Mesenchymal stem cell (in vitro differentiated cells and primary cell): ENCODE measurements at regions not wholly inside any gene's neighbourhood (a gene's known extent, or its start where the extent isn't known, plus 50 kb on each side); places are given as distances from the start of the nearest gene placed in this dataset.

Experiments used
- DNase-seq: peaks from one replicate; pipeline ENCODE4 v3.0.0-alpha.2; 2013
- H2AFZ ChIP-seq: one replicate; pipeline ENCODE4 v1.6.1; 2013; ENCODE audit warnings: low read depth, mild to moderate bottlenecking, control low read depth, inconsistent platforms, low read length, moderate library complexity
- H2AK5ac ChIP-seq: 2 replicates; pipeline ENCODE4 v1.6.1; 2013; ENCODE audit warnings: low read length, moderate library complexity, mild to moderate bottlenecking, inconsistent platforms; ENCODE audit not compliant: severe bottlenecking
- H2BK120ac ChIP-seq: one replicate; pipeline ENCODE4 v1.6.1; 2013; ENCODE audit warnings: low read depth, mild to moderate bottlenecking, inconsistent platforms, low read length, moderate library complexity
- H2BK12ac ChIP-seq, 2 experiments: one replicate each; pipeline ENCODE4 v1.6.1; 2013; ENCODE audit warnings: inconsistent platforms in 2 of 2, low read length in 2 of 2, mild to moderate bottlenecking in 2 of 2, moderate library complexity in 2 of 2, control low read depth in 1 of 2
- H2BK15ac ChIP-seq: one replicate; pipeline ENCODE4 v1.6.1; 2013; ENCODE audit warnings: mild to moderate bottlenecking, low read depth, inconsistent platforms; ENCODE audit not compliant: poor library complexity, severe bottlenecking
- H2BK5ac ChIP-seq: 2 replicates; pipeline ENCODE4 v1.6.1; 2013; ENCODE audit warnings: low read depth, mild to moderate bottlenecking, low read length, control low read depth, inconsistent platforms; ENCODE audit not compliant: poor library complexity, severe bottlenecking
- H3K14ac ChIP-seq, 2 experiments: one replicate each; pipeline ENCODE4 v1.6.1; 2013; ENCODE audit warnings: inconsistent platforms in 2 of 2, low read length in 2 of 2, control low read depth in 1 of 2, mild to moderate bottlenecking in 1 of 2, moderate library complexity in 1 of 2
- H3K18ac ChIP-seq, 2 experiments: one replicate each; pipeline ENCODE4 v1.6.1; 2013; ENCODE audit warnings: inconsistent platforms in 2 of 2, low read length in 2 of 2, control low read depth in 1 of 2, low read depth in 1 of 2, mild to moderate bottlenecking in 1 of 2
- H3K23ac ChIP-seq, 2 experiments: one replicate each; pipeline ENCODE4 v1.6.1; 2013; ENCODE audit warnings: inconsistent platforms in 2 of 2, low read length in 2 of 2, mild to moderate bottlenecking in 2 of 2, moderate library complexity in 2 of 2, control low read depth in 1 of 2
- H3K27ac ChIP-seq: 2 replicates; pipeline ENCODE4 v1.5.1; 2013; ENCODE audit warnings: mild to moderate bottlenecking, moderate library complexity, low read length, control low read depth, inconsistent platforms; ENCODE audit not compliant: poor library complexity, severe bottlenecking
- H3K27me3 ChIP-seq, 2 experiments: 2 replicates each; pipeline versions ENCODE4 v1.6.1 to v1.7.0; 2013; ENCODE audit warnings: low read length in 2 of 2, mild to moderate bottlenecking in 2 of 2, moderate library complexity in 2 of 2, control low read depth in 1 of 2, inconsistent platforms in 1 of 2; ENCODE audit not compliant: control insufficient read depth in 1 of 2, insufficient read depth in 1 of 2
- H3K36me3 ChIP-seq, 2 experiments: 2 replicates each; pipeline versions ENCODE4 v1.6.1 to v1.7.0; 2013; ENCODE audit warnings: low read length in 2 of 2, control low read depth in 1 of 2, inconsistent platforms in 1 of 2, low read depth in 1 of 2, mild to moderate bottlenecking in 1 of 2; ENCODE audit not compliant: insufficient read depth in 2 of 2, control insufficient read depth in 1 of 2
- H3K4ac ChIP-seq, 2 experiments: one replicate each; pipeline ENCODE4 v1.6.1; 2013; ENCODE audit warnings: inconsistent platforms in 2 of 2, low read length in 2 of 2, mild to moderate bottlenecking in 2 of 2, moderate library complexity in 2 of 2, control low read depth in 1 of 2, low read depth in 1 of 2
- H3K4me1 ChIP-seq: 2 replicates; pipeline ENCODE4 v1.6.1; 2013; ENCODE audit warnings: low read depth, low read length, control low read depth; ENCODE audit not compliant: control insufficient read depth, insufficient read depth
- H3K4me2 ChIP-seq: 2 replicates; pipeline ENCODE4 v1.6.1; 2013; ENCODE audit warnings: low read length, mild to moderate bottlenecking, inconsistent platforms; ENCODE audit not compliant: poor library complexity, severe bottlenecking
- H3K4me3 ChIP-seq, 2 experiments: 2 replicates each; pipeline versions ENCODE4 v1.5.1 to v1.7.0; 2013; ENCODE audit warnings: low read length in 2 of 2, mild to moderate bottlenecking in 2 of 2, control low read depth in 1 of 2, low read depth in 1 of 2; ENCODE audit not compliant: insufficient read depth in 1 of 2
- H3K79me1 ChIP-seq: replicated peaks from 2 replicates; pipeline ENCODE4 v1.6.1; 2013; ENCODE audit warnings: mild to moderate bottlenecking, control low read depth, low read length, inconsistent platforms; ENCODE audit not compliant: poor library complexity, severe bottlenecking
- H3K9ac ChIP-seq: 2 replicates; pipeline ENCODE4 v1.7.0; 2013; ENCODE audit warnings: mild to moderate bottlenecking, low read length, moderate library complexity
- H3K9me3 ChIP-seq: 2 replicates; pipeline ENCODE4 v1.7.0; 2013; ENCODE audit warnings: mild to moderate bottlenecking, low read length; ENCODE audit not compliant: control insufficient read depth
- H4K8ac ChIP-seq: one replicate; pipeline ENCODE4 v1.6.1; 2013; ENCODE audit warnings: inconsistent platforms, mild to moderate bottlenecking, low read length, moderate library complexity
- H4K91ac ChIP-seq: one replicate; pipeline ENCODE4 v1.6.1; 2013; ENCODE audit warnings: mild to moderate bottlenecking, low read length, inconsistent platforms
- WGBS: methylation state at CpG from one replicate; pipeline ENCODE4 v1.1.7; 2013; ENCODE audit warnings: mixed read lengths; 5-methylcytosine and 5-hydroxymethylcytosine counted together

DNA sequence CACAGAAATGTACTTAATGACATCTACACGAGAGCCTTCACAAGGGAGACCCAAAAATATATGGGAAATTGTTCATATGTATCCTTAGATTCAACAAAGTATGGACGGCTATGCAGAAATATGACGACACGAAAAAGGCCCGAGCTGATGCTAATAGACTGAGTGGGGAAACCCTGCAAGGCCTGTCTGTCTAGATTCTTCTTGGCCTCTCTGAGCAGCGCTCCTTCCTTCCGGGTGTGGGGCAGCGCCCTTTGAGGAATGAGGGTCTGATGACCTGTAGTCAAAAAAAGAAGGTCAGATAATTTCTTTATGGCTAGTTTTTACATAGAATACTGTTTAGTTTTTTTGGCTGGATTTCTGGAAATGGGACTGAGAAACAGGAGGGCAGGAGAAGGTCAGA is 192.8 kb upstream of the AKR1E2 start:
- Histone ChIP-seq H3K4me1 (peaks cover 1% of the 10 kb centered on the region), H2BK15ac (no peak overlapping the region), H3K9me3 (no peaks in the 10 kb centered on the region), H3K14ac (no peak overlapping the region), H3K4me3 (no peak overlapping the region), H3K27ac (no peak overlapping the region), H3K18ac (no peak overlapping the region), H2BK120ac (no peak overlapping the region), H3K4me2 (no peak overlapping the region), H3K23ac (no peak overlapping the region), H3K27me3 (no peaks in the 10 kb centered on the region), H3K4ac (no peak overlapping the region), H4K8ac (no peak overlapping the region), H2BK5ac (no peak overlapping the region), H4K91ac (no peak overlapping the region), H3K36me3 (no peaks in the 10 kb centered on the region), H2AFZ (no peak overlapping the region), H2AK5ac (no peak overlapping the region), H3K9ac (no peak overlapping the region), H2BK12ac (no peak overlapping the region), H3K79me1 (no peaks in the 10 kb centered on the region)
- DNase-seq: no peak
- WGBS: 96% methylated on average over 7 of the region's 8 CpGs

DNA sequence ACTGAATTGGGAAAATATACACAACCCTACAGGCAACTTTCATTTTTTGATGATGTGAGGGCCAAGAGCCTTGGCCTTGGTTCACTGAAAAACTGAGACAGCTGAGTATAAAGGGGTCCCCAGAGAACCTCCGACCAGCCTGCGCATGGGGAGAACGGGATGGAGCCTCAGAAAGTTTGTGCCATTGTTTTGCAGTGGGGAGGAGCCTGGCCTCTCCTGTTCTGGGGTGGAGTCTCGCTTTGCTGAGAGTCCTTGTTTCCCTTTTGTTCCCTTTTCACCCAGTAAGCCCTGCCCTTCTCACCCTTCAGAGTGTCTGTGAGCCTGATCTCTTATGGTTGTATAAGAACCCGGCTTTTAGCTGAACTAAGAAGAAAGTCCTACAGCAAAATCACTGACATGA is 193.2 kb upstream of the AKR1E2 start:
- H4K91ac ChIP-seq: no peak overlapping the region
- H3K27me3 ChIP-seq: no peaks in the 10 kb centered on the region
- H2BK12ac ChIP-seq: no peak overlapping the region
- no peak overlapping the region for H2AFZ ChIP-seq
- H3K4me1 ChIP-seq: no peaks in the 10 kb centered on the region
- no peak overlapping the region for H2AK5ac ChIP-seq
- no peak overlapping the region for H3K18ac ChIP-seq
- H2BK5ac ChIP-seq: no peak overlapping the region
- H3K4me3 ChIP-seq: no peak overlapping the region
- no peak overlapping the region for H3K14ac ChIP-seq
- no peaks in the 10 kb centered on the region for H3K79me1 ChIP-seq
- H2BK120ac ChIP-seq: no peak overlapping the region
- H3K9me3 ChIP-seq: peaks cover 3% of the 10 kb centered on the region
- H3K23ac ChIP-seq: no peak overlapping the region
- 94% methylated on average over 5 of the region's 5 CpGs for WGBS
- no peaks in the 10 kb centered on the region for H3K36me3 ChIP-seq
- no peak for DNase-seq
- H3K4me2 ChIP-seq: no peak overlapping the region
- H4K8ac ChIP-seq: no peak overlapping the region
- no peak overlapping the region for H3K27ac ChIP-seq
- no peak overlapping the region for H3K9ac ChIP-seq
- no peak overlapping the region for H2BK15ac ChIP-seq
- no peak overlapping the region for H3K4ac ChIP-seq

DNA sequence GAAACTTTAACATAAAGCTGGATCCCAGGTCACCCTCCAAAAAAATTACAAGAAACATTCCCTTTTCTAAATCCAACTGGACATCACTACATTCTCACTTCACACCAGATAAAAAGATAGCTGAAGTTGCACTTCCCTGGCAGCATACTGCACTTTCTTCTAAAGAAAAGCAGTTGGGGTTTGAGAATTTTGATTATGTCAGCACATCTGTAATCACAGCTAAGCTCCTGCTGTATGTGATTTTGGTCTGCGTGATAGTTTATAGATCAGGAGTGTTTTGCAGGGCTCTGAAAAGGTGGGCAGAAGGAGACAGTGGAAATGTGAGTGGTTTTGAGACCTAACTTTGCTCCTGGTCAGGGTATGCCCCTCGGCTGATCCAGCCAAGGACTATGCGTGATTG is 199.1 kb upstream of the AKR1E2 start:
- no peak overlapping the region for H3K4ac ChIP-seq
- no peak overlapping the region for H2BK120ac ChIP-seq
- H3K14ac ChIP-seq: no peak overlapping the region
- H4K8ac ChIP-seq: no peak overlapping the region
- no peaks in the 10 kb centered on the region for H3K27me3 ChIP-seq
- no peak overlapping the region for H3K4me2 ChIP-seq
- no peak overlapping the region for H2AK5ac ChIP-seq
- no peak overlapping the region for H3K23ac ChIP-seq
- H3K79me1 ChIP-seq: no peaks in the 10 kb centered on the region
- peaks cover 13% of the 10 kb centered on the region for H3K9me3 ChIP-seq
- H3K27ac ChIP-seq: no peak overlapping the region
- H4K91ac ChIP-seq: no peak overlapping the region
- H3K36me3 ChIP-seq: no peaks in the 10 kb centered on the region
- no peak overlapping the region for H2BK15ac ChIP-seq
- H2AFZ ChIP-seq: no peak overlapping the region
- H3K9ac ChIP-seq: no peak overlapping the region
- no peak overlapping the region for H3K4me3 ChIP-seq
- H3K4me1 ChIP-seq: no peaks in the 10 kb centered on the region
- WGBS: 94% methylated on average over 3 of the region's 3 CpGs
- DNase-seq: no peak
- no peak overlapping the region for H3K18ac ChIP-seq
- H2BK12ac ChIP-seq: no peak overlapping the region
- no peak overlapping the region for H2BK5ac ChIP-seq

DNA sequence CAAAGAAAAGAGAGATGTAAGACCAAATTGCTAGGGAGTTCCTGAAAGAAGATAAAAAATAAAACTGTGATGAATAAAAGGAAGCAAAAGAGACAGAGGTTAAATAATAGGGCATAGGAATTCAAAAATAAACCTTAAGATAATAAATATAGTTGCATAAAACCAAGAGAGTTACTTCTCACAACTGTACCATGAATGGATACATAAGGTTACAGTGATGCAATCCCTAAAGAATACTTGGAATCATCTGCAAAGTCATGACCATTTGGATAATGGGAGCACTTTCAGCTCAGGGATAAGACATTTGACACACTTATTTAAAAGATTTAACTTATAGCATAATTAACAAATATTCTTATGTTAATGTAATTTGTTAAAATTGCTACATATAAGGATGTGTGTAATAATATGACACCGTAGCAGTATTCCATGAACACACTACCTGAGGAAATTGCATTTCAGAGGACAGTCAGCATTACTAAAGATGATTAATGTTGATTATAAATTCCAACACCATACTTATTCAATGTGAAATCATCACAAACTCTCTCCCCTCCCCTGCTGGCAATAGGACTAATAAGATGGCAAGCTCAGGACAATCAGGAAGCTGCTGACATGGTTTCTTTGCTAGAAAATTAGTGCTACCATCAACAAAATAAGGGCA is 202.1 kb upstream of the AKR1E2 start:
- no peak overlapping the region for H3K4me2 ChIP-seq
- no peak overlapping the region for H4K8ac ChIP-seq
- H3K4ac ChIP-seq: no peak overlapping the region
- H2BK15ac ChIP-seq: no peak overlapping the region
- no peaks in the 10 kb centered on the region for H3K36me3 ChIP-seq
- no peak overlapping the region for H2BK5ac ChIP-seq
- no peak overlapping the region for H3K14ac ChIP-seq
- no peaks in the 10 kb centered on the region for H3K27me3 ChIP-seq
- no peaks in the 10 kb centered on the region for H3K4me1 ChIP-seq
- DNase-seq: no peak
- WGBS: no CpG with 5 or more reads among the region's 1 CpG
- H3K9ac ChIP-seq: no peak overlapping the region
- peaks cover 13% of the 10 kb centered on the region for H3K9me3 ChIP-seq
- H3K23ac ChIP-seq: no peak overlapping the region
- H3K79me1 ChIP-seq: no peaks in the 10 kb centered on the region
- no peak overlapping the region for H2BK120ac ChIP-seq
- no peak overlapping the region for H3K27ac ChIP-seq
- no peak overlapping the region for H4K91ac ChIP-seq
- no peak overlapping the region for H2AFZ ChIP-seq
- H2AK5ac ChIP-seq: no peak overlapping the region
- H2BK12ac ChIP-seq: no peak overlapping the region
- H3K4me3 ChIP-seq: no peak overlapping the region
- H3K18ac ChIP-seq: no peak overlapping the region
